ENCODE measurements at regions not wholly inside any gene's neighbourhood (a gene's known extent, or its start where the extent isn't known, plus 50 kb on each side); places are given as distances from the start of the nearest gene placed in this dataset.
A peak's percentile ranks its signal among the peaks of the same experiment; 100 is the strongest.

GRCh38 chr18:46199515-46200147, 95.4 kb downstream of the HAUS1 start (continued):
- TF ChIP-seq KAT2B (IDR thresholded peaks at IDR 0.05; ENCODE audit: low read depth, low read length) (no peak), CREB5 (CRISPR knock-in tag; IDR thresholded peaks at IDR 0.05) (no peak), KDM1A (IDR thresholded peaks at IDR 0.05) (peak; percentile 21 to 52; a peak in 1 of 4 replicates), TGIF2 (CRISPR knock-in tag; IDR thresholded peaks at IDR 0.05) (no peak), ZBTB49 (CRISPR knock-in tag; IDR thresholded peaks at IDR 0.05; ENCODE audit: borderline replicate concordance) (no peak), PTRF (tag; IDR thresholded peaks at IDR 0.05) (no peak), SRSF3 (IDR thresholded peaks at IDR 0.05; ENCODE audit: insufficient read depth, low read length) (no peak), SMARCE1 (IDR thresholded peaks at IDR 0.05) (peak; percentile 81), MAZ (CRISPR knock-in tag; conservative IDR thresholded peaks at IDR 0.05 in 1 of 2, IDR thresholded peaks at IDR 0.05 in 1 of 2) (no peak), TSC22D4 (tag; IDR thresholded peaks at IDR 0.05) (no peak), ZBTB43 (CRISPR knock-in tag; IDR thresholded peaks at IDR 0.05) (no peak)
